ENCODE measurements at regions not wholly inside any gene's neighbourhood (a gene's known extent, or its start where the extent isn't known, plus 50 kb on each side); places are given as distances from the start of the nearest gene placed in this dataset.

- no peak for DNase-seq
Observed at GRCh38 chr5:58246461-58246944, 213.4 kb downstream of the PLK2 start.

GRCh38 chr5:58245476-58245840, 214.4 kb downstream of the PLK2 start:
- no peak for DNase-seq

- DNase-seq, result no peak
Observed at GRCh38 chr5:58244819-58245475, 214.9 kb downstream of the PLK2 start.

GRCh38 chr5:58241389-58241788, 218.5 kb downstream of the PLK2 start:
- no peak for DNase-seq

- no peak for DNase-seq
Observed at GRCh38 chr5:58240322-58240721, 219.6 kb downstream of the PLK2 start.

GRCh38 chr5:58239731-58240130, 220.2 kb downstream of the PLK2 start:
- DNase-seq, result no peak

GRCh38 chr5:58239045-58239444, 220.8 kb downstream of the PLK2 start:
- no peak for DNase-seq

GRCh38 chr5:58236498-58236897, 223.4 kb downstream of the PLK2 start:
- no peak for DNase-seq

GRCh38 chr5:58235299-58235698, 224.6 kb downstream of the PLK2 start:
- DNase-seq, result no peak

GRCh38 chr5:58232130-58232529, 227.8 kb downstream of the PLK2 start:
- DNase-seq, result no peak

GRCh38 chr5:58231041-58231440, 228.8 kb downstream of the PLK2 start:
- no peak for DNase-seq

GRCh38 chr5:58228896-58229295, 231.0 kb downstream of the PLK2 start:
- DNase-seq, result no peak

- DNase-seq, result no peak
Observed at GRCh38 chr5:58227858-58228257, 232.0 kb downstream of the PLK2 start.

GRCh38 chr5:58224661-58225060, 235.2 kb downstream of the PLK2 start:
- no peak for DNase-seq

GRCh38 chr5:58224221-58224620, 235.7 kb downstream of the PLK2 start:
- no peak for DNase-seq

GRCh38 chr5:58215364-58215763, 244.5 kb downstream of the PLK2 start:
- no peak for DNase-seq

- DNase-seq, result no peak
Observed at GRCh38 chr5:58211441-58211840, 248.4 kb downstream of the PLK2 start.

- no peak for DNase-seq
Observed at GRCh38 chr5:58208674-58209073, 251.2 kb downstream of the PLK2 start.

- DNase-seq, result no peak
Observed at GRCh38 chr5:58207076-58207475, 252.8 kb downstream of the PLK2 start.

- no peak for DNase-seq
Observed at GRCh38 chr5:58204966-58205365, 254.9 kb downstream of the PLK2 start.

GRCh38 chr5:58202941-58203444, 256.9 kb downstream of the PLK2 start:
- no peak for DNase-seq

- DNase-seq, result peak; percentile 50
Observed at GRCh38 chr5:58201922-58202648, 257.8 kb downstream of the PLK2 start.

GRCh38 chr5:58200451-58200850, 259.4 kb downstream of the PLK2 start:
- no peak for DNase-seq

- DNase-seq, result no peak
Observed at GRCh38 chr5:58199087-58199486, 260.8 kb downstream of the PLK2 start.
